IgD-negative memory B cell (primary cell): ENCODE measurements at regions not wholly inside any gene's neighbourhood (a gene's known extent, or its start where the extent isn't known, plus 50 kb on each side); places are given as distances from the start of the nearest gene placed in this dataset.

Experiments
- H3K27ac Mint-ChIP-seq, 3 donors: one replicate each; pipeline ENCODE4 v1.8.0; 2020 to 2022; ENCODE audit warnings: mild to moderate bottlenecking in 3 of 3, mixed read lengths in 3 of 3, moderate library complexity in 1 of 3
- H3K27me3 Mint-ChIP-seq: one replicate; pipeline ENCODE4 v1.8.0; 2021; ENCODE audit warnings: mixed read lengths
- H3K36me3 Mint-ChIP-seq: one replicate; pipeline ENCODE4 v1.8.0; 2020; ENCODE audit warnings: mild to moderate bottlenecking, mixed read lengths
- H3K4me1 Mint-ChIP-seq, 3 donors: one replicate each; pipeline ENCODE4 v1.8.0; 2020 to 2022; ENCODE audit warnings: mixed read lengths in 3 of 3, mild to moderate bottlenecking in 1 of 3
- H3K4me3 Mint-ChIP-seq, 4 donors: one replicate each; pipeline ENCODE4 v1.8.0; 2020 to 2022; ENCODE audit warnings: mild to moderate bottlenecking in 4 of 4, mixed read lengths in 4 of 4, moderate library complexity in 3 of 4
- H3K9me3 Mint-ChIP-seq, 3 donors: one replicate each; pipeline ENCODE4 v1.8.0; 2020 to 2021; ENCODE audit warnings: mixed read lengths in 3 of 3, mild to moderate bottlenecking in 1 of 3

- peaks cover 2% of the 10 kb centered on the region for H3K27me3 Mint-ChIP-seq
- H3K36me3 Mint-ChIP-seq, result no peaks in the 10 kb centered on the region
- H3K4me1 Mint-ChIP-seq, result no peaks in the 10 kb centered on the region
- no peak overlapping the region for H3K4me3 Mint-ChIP-seq
- no peak overlapping the region for H3K27ac Mint-ChIP-seq
- H3K9me3 Mint-ChIP-seq, result no peaks in the 10 kb centered on the region
These were observed 211.7 kb upstream of the PRICKLE1 start for GRCh38 chr12:42801271-42801670.

- H3K4me1 Mint-ChIP-seq, result peaks cover 0 to 3% (median 0%) of the 10 kb centered on the region in 3 donors
- H3K27ac Mint-ChIP-seq, result no peak overlapping the region
- no peaks in the 10 kb centered on the region for H3K36me3 Mint-ChIP-seq
- no peak overlapping the region for H3K4me3 Mint-ChIP-seq
- H3K9me3 Mint-ChIP-seq, result no peaks in the 10 kb centered on the region
- H3K27me3 Mint-ChIP-seq, result peaks cover 2% of the 10 kb centered on the region
These were observed 210.4 kb upstream of the PRICKLE1 start for GRCh38 chr12:42799966-42800365.

DNA sequence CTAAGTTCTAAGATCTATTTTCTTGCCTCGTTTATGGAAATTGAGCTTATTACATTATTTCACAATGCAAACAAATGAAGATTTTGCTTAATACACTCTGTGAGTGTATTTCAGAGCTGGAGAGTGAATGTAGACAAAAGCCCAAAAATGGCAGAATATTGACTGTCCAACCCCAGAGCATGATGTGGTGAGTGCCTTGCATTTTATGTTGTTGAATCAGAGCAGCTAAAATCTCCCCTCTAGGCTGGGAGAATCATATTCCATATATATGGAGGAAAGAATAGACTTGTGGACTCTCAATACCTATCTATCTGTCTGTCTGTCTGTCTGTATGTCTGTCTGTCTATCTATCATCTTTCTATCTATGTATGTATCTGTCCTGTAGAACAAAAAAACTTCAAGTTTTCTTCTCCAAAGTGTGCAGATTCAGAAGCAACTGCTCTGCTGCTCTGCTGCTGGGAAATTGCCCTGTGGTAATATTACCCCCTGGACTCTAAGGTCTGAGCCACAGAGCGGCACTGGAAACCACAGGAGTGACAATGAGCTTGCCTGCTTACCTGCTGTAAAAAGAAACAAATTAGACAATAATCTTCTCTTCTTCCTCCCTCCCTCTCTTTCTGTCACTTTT, 209.4 kb upstream of the PRICKLE1 start:
- peaks cover 4% of the 10 kb centered on the region for H3K27me3 Mint-ChIP-seq
- no peak overlapping the region for H3K4me3 Mint-ChIP-seq
- H3K4me1 Mint-ChIP-seq, result peaks cover 0 to 3% (median 0%) of the 10 kb centered on the region in 3 donors
- no peak overlapping the region for H3K27ac Mint-ChIP-seq
- H3K36me3 Mint-ChIP-seq, result no peaks in the 10 kb centered on the region
- H3K9me3 Mint-ChIP-seq, result no peaks in the 10 kb centered on the region

DNA sequence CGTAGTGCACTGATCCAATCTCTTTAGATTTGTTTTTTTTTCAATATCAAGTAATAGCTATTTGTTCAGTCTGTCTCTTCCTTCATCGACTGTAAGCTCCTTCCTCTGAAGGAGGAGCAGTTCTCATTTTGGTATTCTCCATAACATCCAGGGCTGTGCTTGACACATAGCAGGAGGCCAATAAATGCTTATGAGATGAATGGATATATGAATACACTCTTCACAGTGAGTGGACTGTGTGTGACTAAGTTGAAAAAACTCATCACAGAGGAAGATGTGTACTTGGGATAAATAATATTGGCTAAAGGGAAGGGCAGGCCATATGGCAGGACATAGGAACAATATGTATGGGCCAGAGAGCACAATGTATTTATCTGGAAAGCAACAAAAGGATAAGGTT, 205.3 kb upstream of the PRICKLE1 start:
- Mint-ChIP-seq H3K27me3 (peaks cover 2% of the 10 kb centered on the region), H3K36me3 (no peaks in the 10 kb centered on the region), H3K9me3 (no peaks in the 10 kb centered on the region), H3K27ac (no peak overlapping the region), H3K4me1 (peaks cover 0 to 3% (median 0%) of the 10 kb centered on the region in 3 donors), H3K4me3 (no peak overlapping the region)

- no peaks in the 10 kb centered on the region for H3K9me3 Mint-ChIP-seq
- H3K27ac Mint-ChIP-seq, result no peak overlapping the region
- peaks cover 0 to 3% (median 0%) of the 10 kb centered on the region in 3 donors for H3K4me1 Mint-ChIP-seq
- H3K36me3 Mint-ChIP-seq, result no peaks in the 10 kb centered on the region
- no peak overlapping the region for H3K4me3 Mint-ChIP-seq
- peaks cover 2% of the 10 kb centered on the region for H3K27me3 Mint-ChIP-seq
These were observed 203.6 kb upstream of the PRICKLE1 start for GRCh38 chr12:42793166-42793565.

DNA sequence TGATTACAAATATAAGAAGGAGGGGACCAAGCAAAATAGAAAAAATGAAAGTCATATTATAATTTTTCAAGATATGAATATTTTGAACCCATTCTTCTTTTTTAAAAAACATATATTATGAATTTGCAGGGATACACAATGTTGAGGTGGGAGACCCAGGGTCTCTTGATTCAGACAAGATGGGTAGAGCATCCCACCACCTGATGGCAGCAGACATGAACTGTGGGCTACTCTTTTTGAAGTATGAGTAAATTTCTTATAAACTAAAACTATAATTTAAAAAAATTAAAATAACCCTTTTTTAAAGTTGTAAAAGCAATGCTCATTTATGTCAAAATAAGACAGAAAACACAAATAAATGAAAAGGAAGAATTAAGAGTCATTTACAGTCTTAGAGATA, 202.7 kb upstream of the PRICKLE1 start:
- Mint-ChIP-seq H3K36me3 (no peaks in the 10 kb centered on the region), H3K27ac (no peak overlapping the region), H3K4me1 (peaks cover 0 to 3% (median 0%) of the 10 kb centered on the region in 3 donors), H3K9me3 (no peaks in the 10 kb centered on the region), H3K4me3 (no peak overlapping the region), H3K27me3 (peaks cover 2% of the 10 kb centered on the region)

DNA sequence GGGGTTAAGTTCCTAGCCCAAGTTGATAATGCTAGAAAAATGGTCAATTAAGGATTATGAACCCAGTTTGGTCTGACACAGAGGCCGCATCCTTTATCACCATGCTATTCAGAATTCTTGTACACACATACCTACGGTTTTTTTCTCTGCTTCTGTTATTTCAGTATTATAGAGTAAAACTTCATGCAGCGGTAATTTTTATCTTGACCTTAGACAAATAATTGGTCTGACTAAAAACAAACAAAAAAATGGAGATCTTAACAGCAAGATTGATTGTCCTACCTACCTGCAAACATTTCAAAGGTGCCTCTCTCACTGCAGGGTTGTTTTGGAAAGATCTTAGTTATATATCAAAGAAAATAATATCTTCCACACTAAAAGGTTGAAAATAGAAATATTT, 201.9 kb upstream of the PRICKLE1 start:
- Mint-ChIP-seq H3K36me3 (no peaks in the 10 kb centered on the region), H3K27ac (no peak overlapping the region), H3K27me3 (peaks cover 2% of the 10 kb centered on the region), H3K4me1 (peaks cover 0 to 3% (median 0%) of the 10 kb centered on the region in 3 donors), H3K9me3 (no peaks in the 10 kb centered on the region), H3K4me3 (no peak overlapping the region)

- H3K4me1 Mint-ChIP-seq, result no peaks in the 10 kb centered on the region
- H3K27ac Mint-ChIP-seq, result no peak overlapping the region
- H3K4me3 Mint-ChIP-seq, result no peak overlapping the region
- no peaks in the 10 kb centered on the region for H3K9me3 Mint-ChIP-seq
- H3K27me3 Mint-ChIP-seq, result peaks cover 2% of the 10 kb centered on the region
- H3K36me3 Mint-ChIP-seq, result no peaks in the 10 kb centered on the region
These were observed 201.2 kb upstream of the PRICKLE1 start for GRCh38 chr12:42790761-42791151.

DNA sequence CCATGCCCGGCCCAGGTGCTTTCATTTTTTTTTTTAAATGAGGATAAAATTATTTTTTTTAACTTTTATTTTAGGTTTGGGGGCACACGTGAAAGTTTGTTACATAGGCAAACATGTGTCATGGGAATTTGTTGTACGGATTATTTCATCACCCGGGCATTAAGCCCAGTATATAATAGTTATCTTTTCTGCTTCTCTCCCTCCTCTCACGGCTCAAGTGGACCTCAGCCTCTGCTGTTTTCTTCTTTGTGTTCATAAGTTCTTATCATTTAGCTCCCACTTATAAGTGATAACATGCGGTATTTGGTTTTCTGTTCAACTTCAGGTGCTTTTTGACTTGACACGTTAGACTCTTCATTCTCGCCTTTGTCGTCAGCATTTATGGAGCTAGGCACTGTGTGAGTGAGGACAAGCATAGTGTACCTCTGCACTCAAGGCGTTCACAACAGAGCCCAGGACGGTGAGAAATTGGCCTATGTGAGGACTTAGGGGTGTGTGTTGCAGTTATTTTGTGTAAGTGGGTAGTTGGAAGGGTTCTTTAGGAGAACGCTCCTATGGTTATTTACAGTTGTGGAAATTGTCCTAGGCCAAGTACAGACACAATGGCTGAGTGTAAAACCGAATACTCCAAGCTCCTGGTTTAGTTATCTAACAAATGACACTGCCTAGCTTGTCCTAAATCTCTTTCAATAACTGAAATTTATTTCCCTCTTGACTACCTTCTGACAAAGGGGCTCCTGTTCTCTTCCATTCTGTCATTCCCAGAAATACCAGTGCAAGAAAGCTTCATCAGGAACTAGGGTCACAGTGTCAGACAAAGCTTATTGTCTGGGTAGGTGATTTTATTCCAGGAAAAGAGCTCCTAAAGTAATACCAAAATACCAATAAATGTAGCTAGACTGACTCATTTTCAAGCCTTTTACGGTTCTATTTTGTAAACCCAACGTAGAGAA, 200.5 kb upstream of the PRICKLE1 start:
- H3K27me3 Mint-ChIP-seq, result peaks cover 2% of the 10 kb centered on the region
- peaks cover 0 to 1% (median 0%) of the 10 kb centered on the region in 3 donors for H3K4me1 Mint-ChIP-seq
- H3K4me3 Mint-ChIP-seq, result no peak overlapping the region

DNA sequence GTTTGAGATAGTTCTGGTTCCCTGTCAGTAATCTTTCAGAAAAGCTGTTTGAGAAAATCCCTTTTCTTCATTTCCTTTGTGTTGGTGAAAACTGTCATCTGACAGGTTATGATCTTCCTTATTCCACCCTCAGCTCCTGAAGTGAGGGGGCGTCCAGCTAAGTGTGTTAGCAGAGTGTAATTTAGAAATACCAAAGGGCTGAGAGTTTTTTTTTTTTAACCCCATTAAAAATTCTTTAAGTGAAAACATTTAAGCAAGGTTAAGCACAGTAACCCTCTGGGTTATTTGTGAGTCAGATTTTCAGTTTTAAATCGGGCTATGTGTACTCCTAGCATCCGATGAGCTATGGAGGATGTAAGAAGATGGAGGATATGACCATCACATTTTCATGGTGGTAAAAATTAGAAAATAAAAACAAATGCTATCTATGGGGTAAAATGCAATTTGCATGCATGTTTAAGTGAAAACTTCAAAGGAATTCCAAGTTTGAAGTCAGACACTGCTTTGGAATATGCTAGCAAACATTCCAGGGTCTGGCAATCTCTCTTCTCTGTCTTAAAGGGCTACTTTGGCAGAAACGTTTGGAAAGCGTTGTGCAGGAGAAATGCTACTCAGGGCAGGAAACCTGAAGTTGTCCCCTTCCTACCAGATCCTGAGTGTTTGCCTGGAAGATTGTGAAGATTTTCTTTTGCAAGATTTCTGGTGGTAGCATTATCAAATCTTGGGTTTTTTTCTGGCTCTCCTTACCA, 197.0 kb upstream of the PRICKLE1 start:
- Mint-ChIP-seq H3K4me1 (peaks cover 0 to 1% (median 0%) of the 10 kb centered on the region in 3 donors), H3K27ac (no peak overlapping the region), H3K4me3 (no peak overlapping the region), H3K27me3 (no peaks in the 10 kb centered on the region), H3K9me3 (no peaks in the 10 kb centered on the region), H3K36me3 (no peaks in the 10 kb centered on the region)

More for the DNA sequence above, 200.5 kb upstream of the PRICKLE1 start:
- Mint-ChIP-seq H3K9me3 (no peaks in the 10 kb centered on the region), H3K36me3 (no peaks in the 10 kb centered on the region), H3K27ac (no peak overlapping the region)

DNA sequence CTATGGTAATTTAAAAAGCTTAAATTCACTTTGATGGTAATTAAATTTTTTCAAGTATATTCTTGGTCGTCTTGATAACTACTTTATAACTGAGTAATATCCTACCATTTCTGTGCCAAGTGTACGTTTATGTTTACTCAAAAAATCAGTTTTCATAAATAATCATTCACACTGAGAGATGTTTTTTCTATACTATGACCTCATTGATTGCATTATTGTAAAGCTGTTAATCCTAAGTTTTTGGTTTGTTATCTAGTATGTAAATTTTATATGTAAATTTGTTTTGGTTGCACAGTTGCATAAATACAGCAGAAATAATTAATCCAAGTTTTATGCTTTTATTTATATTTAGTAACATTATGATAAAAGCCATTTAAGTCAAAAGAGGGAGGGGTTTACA, 196.4 kb upstream of the PRICKLE1 start:
- Mint-ChIP-seq H3K9me3 (no peaks in the 10 kb centered on the region), H3K4me3 (no peak overlapping the region), H3K27ac (no peak overlapping the region), H3K27me3 (no peaks in the 10 kb centered on the region), H3K4me1 (peaks cover 0 to 1% (median 0%) of the 10 kb centered on the region in 3 donors), H3K36me3 (no peaks in the 10 kb centered on the region)

- no peaks in the 10 kb centered on the region for H3K36me3 Mint-ChIP-seq
- no peaks in the 10 kb centered on the region for H3K9me3 Mint-ChIP-seq
- H3K4me1 Mint-ChIP-seq, result peaks cover 0 to 1% (median 0%) of the 10 kb centered on the region in 3 donors
- peaks cover 4% of the 10 kb centered on the region for H3K27me3 Mint-ChIP-seq
- H3K27ac Mint-ChIP-seq, result no peak overlapping the region
- no peak overlapping the region for H3K4me3 Mint-ChIP-seq
These were observed 191.1 kb upstream of the PRICKLE1 start for GRCh38 chr12:42780671-42781070.

GRCh38 chr12:42779186-42779859, 189.8 kb upstream of the PRICKLE1 start:
- no peaks in the 10 kb centered on the region for H3K36me3 Mint-ChIP-seq
- no peaks in the 10 kb centered on the region for H3K9me3 Mint-ChIP-seq
- H3K4me1 Mint-ChIP-seq, result no peaks in the 10 kb centered on the region
- no peak overlapping the region for H3K27ac Mint-ChIP-seq
- no peak overlapping the region for H3K4me3 Mint-ChIP-seq
- peaks cover 4% of the 10 kb centered on the region for H3K27me3 Mint-ChIP-seq

DNA sequence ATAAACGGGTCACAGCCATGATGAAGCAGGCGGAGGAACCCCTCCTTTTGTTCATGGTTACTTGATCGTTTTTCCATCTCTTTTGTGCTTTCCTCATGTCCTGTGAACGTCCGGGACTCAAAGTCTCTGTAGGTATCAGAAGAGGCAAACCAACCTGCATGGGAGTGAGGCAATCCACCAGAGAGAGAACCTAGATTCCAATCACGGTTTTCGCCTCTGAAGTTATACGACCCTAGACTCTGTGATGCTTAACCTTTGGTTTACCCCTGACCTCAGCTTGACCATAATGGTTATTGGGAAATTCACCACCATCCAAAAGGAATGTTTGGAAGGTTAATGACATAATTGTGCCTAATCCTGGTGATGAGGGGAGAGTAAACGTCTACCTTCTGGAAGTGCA, 186.8 kb upstream of the PRICKLE1 start:
- H3K36me3 Mint-ChIP-seq, result no peaks in the 10 kb centered on the region
- peaks cover 2 to 8% (median 2%) of the 10 kb centered on the region in 3 donors for H3K9me3 Mint-ChIP-seq
- H3K4me3 Mint-ChIP-seq, result no peak overlapping the region
- H3K27me3 Mint-ChIP-seq, result peaks cover 5% of the 10 kb centered on the region
- H3K27ac Mint-ChIP-seq, result no peak overlapping the region
- H3K4me1 Mint-ChIP-seq, result no peaks in the 10 kb centered on the region

DNA sequence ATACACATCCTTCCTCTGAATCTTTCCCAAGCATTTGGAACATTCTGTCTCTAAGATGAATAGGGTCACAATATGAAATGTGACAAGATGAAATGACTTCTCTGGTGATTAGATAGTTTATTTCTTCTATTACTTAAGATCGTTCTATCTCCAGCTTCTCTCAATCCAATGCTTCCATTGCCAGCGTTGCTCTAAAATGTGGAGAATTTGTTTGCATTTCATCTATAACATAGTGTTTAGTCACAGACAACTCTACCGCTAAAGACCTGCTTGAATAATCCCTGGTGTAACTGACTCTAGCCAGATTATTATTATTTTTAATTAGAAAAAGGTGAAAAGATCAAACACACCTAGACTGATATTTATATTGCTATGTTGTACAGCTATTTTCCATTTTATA, 184.7 kb upstream of the PRICKLE1 start:
- Mint-ChIP-seq H3K27me3 (peaks cover 5% of the 10 kb centered on the region), H3K4me1 (no peaks in the 10 kb centered on the region), H3K4me3 (no peak overlapping the region), H3K9me3 (peaks cover 2 to 9% (median 2%) of the 10 kb centered on the region in 3 donors), H3K36me3 (no peaks in the 10 kb centered on the region), H3K27ac (no peak overlapping the region)
